ENCODE measurements at regions not wholly inside any gene's neighbourhood (a gene's known extent, or its start where the extent isn't known, plus 50 kb on each side); places are given as distances from the start of the nearest gene placed in this dataset.
A peak's percentile ranks its signal among the peaks of the same experiment; 100 is the strongest.

DNA sequence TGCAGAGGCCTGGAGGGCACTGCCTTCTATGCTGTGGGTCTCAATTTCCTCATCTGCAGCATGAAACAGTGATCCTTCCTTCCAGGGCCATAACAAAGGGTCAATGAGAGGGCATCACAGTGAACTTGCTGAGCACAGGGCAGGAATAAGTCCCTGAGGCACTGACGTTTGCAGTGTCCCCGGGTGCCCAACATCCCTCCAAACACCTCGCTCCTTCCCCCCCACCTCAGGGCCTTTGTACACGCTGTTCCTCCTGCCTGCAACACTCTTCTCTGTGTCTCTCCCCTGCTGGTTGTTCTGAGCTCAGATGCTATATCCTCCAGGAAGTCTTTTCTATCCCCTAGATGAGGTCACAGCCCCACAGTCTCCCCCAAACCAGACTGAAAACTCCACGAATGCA is 59.7 kb upstream of the TCF20 start:
- no peak for DNase-seq (ENCODE audit: low read depth, low spot score)

DNA sequence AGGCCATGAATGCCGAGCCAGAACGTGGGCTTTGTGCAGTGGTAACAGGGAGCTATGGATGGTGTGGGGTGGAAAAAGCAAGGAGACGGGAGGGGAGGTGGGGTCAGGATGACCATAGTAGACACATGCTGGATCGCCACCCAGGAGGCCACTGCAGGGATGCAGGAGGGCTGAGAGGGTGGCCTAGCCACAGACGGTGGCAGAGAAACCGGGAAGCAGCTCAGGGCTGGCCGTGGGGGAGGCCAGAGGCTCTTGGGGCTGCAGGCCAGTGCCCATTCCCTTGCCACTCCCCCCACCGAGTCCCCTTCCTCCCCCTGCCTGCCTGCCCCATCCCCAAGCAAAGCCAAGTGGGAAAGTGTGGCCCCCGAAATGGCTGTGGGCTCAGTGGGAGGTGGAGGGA is 59.1 kb upstream of the TCF20 start:
- no peak for DNase-seq (ENCODE audit: low read depth, low spot score)

DNA sequence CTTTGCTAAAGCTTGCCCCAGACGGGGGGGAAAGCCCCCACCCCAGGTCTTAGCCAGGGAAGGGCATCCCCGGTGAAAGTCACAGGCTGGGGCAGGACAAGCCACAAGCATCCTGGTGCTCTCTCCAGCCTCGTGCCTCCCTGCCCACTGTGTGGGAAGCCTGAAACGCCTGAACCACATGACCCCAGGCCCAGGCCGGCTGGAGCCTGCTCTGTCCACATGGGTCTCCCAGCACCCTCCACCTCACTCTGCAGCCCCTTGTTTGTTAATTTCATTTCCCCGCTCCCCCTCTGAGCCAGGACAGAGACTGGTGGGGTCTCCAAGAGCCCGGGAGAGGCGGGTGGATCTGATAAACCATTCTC is 58.3 kb upstream of the TCF20 start:
- no peak for DNase-seq (ENCODE audit: low read depth, low spot score)

DNA sequence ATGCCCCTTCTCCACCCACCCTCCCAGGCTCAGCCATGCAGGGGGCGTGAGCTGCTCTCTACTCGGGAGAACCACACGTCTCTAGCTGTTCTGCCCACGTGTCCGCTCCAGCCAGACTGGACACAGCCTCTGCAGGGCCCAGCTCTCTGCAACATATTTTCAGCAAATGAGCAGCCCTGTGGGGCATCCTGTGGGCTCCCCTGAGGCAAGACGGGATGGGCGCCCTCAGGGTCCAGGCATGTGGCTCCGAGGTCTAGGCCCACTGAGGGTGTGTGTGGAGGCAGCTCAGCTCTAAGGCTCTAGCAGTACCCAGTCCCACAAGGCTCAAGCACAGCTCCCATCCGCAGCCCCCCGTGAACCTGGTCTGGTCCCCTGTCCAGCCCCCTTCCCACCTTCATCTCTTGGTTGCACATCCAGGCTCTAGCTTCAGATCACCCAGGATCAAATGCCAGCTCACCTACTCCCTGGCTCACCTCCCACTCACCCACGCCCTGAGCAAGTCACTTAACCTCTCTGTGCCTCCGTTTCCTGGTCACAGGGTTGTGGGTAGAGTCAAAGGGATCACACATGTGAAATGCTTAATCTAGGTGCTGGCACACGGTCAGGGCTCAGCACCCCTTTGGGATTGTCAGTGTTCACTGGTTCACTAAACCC is 57.8 kb upstream of the TCF20 start:
- DNase-seq (ENCODE audit: low read depth, low spot score), result no peak

DNA sequence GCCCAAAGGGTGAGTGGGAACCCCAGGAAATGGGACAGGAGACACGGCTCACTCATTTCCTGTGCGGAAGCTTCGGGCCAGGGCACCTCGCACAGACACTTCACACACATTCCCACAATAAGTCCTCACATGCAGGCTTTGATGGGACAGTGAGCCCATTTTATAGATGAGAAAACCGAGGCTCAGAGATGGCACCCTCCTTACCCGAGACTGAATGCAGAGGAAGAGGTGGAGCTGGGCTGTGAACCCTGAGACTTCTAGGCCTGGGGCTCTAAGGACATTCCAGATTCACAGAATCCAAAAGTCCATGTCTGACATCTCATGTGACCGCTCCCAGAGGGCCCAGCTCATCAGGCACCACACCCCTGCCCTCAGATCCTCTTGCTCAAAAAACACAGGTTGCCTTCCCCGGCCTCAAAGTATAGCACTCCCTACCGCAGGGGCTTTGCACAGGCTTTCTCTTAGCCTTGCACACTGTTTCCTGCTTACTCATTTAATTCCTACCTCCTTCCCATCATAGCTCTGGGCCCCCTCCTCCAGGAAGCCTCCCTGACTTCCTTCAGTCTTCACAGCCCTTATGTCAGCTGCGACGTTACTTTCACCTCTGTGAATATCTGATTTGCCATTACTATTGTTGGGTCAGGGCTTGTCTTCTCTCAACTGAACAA is 57.1 kb upstream of the TCF20 start:
- DNase-seq (ENCODE audit: low read depth, low spot score), result no peak

DNA sequence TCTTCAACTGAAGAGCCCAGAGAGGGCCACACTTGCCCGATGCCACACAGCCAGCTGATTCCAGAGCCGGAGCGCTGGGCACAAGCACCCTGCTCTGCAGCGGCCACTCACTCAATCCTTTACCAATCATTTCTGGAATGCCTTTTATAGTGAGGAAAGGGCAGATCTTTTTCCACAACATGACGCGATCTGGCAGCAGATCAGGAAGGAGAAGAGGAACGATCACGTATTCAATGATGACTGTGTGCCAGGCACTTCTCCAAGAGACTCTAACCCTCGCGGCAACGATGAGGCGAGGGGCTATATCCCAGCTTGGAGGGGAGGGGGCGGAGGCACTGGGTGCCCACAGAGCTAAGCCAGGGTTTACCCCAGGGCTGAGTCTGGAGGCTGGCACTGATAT is 56.3 kb upstream of the TCF20 start:
- DNase-seq (ENCODE audit: low read depth, low spot score), result no peak

DNA sequence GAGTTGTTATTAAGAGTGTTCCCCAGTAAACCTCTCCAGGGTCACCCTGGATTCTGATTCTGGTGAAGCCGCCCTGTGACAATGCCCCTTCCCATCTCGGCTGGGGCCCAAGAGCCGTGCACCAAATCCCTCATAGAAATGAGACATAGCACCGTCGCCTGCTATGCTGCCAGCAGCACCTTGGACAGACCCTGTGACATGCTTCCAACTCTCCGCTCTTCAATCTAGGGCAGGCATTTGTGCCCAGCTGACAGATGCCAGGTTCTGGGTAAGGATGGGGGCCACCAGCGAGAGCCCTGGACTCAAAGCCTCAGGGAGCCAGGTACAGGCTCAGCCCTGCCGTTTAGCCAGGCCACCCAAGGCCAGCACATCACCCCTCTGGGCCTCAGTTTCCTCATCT is 55.8 kb upstream of the TCF20 start:
- DNase-seq (ENCODE audit: low read depth, low spot score), result no peak

DNA sequence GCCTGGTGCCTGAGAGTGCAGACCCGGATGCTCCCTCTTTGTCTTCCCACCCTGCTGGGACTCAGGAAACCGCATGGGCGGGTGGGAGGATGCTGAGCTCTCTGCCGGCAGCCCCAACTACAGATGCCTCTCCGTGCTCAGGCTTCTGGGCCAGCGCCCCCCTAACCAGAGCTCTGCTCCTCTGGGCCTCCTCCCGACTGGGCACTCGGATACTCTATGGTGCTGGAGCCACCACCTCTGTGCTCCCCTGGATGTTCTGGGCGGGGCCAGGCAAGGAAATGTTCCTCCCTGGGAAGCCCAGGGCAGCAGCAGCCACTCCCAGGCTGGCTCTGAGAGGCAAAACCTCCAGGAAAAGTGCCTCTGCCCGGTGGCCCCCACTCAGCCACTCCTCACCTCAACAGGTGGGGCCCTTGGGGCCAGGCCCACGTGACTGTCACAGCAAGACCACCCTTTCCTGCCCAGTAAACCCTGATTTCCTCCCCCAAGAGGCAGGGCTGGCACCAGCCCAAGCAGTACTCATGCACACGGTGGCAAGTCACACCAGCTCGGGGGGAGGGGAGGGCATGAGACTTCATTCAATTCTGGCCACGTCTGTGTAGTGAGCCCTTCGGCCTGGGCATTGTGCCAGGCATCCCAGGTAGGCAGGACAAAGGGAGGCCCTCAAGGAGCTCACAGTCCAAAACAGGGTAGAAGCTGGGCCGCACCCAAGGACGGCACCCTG is 54.7 kb upstream of the TCF20 start:
- no peak for DNase-seq (ENCODE audit: low read depth, low spot score)

DNA sequence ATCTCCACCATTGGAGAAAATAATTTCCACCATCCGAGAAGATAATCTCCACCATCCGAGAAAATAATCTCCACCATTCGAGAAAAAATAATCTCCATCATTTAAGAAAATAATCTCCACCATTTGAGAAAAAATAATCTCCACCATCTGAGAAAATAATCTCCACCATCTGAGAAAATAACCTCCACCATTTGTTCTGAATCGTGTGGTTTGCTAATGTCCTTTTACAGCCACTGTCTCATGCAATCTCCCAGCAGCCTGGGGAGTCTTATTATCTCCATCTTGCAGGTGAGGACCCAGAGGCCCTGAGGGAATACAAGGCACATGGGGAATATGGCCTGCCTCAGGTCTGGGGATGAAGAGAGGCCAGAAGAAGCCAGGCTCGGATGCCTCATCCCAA is 54.1 kb upstream of the TCF20 start:
- no peak for DNase-seq (ENCODE audit: low read depth, low spot score)

DNA sequence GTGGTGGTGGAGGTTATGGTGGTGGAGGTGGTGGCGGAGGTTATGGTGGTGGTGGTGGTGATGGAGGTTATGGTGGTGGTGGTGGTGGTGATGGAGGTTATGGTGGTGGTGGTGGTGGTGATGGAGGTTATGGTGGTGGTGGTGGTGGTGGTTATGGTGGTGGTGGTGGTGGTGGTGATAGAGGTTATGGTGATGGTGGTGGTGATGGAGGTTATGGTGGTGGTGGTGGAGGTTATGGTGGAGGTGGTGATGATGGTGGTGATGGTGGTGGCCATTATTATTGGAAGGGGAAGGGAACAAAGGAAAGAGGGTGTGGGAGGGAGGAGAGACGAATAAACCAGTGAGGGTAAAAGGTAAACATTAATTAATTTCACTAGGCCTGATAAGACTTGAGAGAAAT is 53.5 kb upstream of the TCF20 start:
- DNase-seq (ENCODE audit: low read depth, low spot score), result no peak

DNA sequence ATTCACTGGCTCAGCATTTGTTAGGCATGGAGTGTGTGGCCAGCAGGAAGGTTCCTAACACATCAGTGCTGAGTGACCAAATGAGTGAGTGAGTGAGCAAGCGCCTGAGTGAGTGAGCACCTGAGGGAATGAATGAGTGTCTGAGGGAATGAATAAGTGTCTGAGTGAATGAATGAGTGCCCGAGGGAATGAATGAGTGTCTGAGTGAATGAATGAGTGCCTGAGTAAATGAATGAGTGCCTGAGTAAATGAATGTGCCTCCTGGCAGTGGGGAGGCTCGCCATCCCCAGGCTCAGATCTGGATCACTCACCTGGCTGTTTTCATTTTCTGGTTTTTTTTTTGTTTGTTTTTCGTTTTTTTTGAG is 52.1 kb upstream of the TCF20 start:
- no peak for DNase-seq (ENCODE audit: low read depth, low spot score)

DNA sequence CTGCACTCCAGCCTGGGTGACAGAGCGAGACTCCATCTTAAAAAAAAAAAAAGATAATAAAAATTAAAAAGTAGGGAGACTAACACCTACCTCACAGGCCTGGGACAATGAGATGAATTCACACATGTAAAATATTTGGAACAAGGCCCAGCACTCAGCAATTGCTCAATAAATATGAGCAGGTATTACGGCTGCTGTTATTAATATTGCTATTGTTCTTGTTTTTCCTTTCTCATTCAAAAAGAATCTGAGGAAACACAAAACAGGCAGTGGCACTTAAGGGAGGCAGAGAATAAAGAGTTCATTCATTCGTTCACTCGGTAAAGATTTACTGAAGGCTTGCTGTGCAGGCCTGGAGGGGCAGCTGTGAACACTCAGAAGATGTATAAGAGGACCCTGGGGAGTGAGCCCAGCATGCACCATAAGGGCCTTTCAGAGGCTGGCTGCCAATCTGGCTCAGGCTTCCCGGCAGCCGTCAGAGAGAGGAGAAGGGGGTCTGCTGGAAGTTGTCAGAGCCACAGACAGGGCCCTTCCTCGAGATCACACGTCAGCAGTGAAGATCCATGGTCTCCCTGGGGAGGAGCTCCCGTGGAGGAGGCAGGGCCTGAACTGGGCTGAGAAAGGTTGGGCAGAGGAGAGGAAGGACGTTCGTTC is 51.6 kb upstream of the TCF20 start:
- DNase-seq (ENCODE audit: low read depth, low spot score), result peak; percentile 68

DNA sequence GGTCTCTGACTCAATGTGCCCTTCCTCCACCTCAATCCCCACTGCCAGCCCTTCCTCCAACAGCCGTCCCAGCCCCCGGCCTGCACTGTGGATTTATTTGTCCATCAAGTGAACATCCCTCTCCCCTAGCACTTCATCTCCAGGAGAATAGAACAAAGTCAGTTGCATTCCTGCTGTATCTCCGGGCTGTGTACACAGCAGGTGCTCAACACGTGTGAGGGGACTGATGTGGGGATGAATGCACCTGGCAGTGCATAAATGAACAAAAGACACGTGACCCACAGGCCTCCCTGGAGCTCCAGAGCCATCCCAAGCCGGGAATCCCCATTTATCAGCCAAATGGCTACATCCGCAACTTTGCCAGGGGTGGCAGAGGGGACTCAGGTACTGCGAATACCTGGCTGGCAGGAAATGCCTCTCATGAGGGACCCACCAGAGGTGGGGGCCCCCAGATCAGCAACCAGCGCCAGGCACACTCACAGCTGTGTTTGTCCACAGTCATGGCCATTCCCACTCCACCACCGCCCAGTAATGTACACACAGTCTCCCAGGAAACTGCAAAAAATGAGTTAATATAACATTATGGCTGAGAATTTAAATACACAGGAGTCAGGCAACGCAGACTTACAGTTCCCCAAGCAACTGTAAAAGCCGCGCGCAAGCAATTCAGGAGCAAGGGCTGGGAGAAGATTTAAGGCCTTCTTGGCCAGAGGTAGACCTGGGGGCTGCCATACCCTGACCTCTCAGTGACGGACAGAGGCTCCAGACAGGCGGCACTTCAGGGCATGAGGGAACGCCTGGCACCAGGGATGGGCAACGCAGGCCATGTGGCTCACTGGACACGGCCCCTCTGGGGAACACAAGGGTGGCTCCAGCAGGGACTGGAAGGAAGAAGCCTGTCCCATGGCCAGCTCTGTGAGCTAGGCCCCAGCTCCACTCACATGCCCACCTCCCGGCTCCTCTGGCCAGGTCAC is 50.3 kb upstream of the TCF20 start:
- DNase-seq (ENCODE audit: low read depth, low spot score), result no peak
